Nephron (organoid): ENCODE measurements at regions not wholly inside any gene's neighbourhood (a gene's known extent, or its start where the extent isn't known, plus 50 kb on each side); places are given as distances from the start of the nearest gene placed in this dataset.

Experiments
- H3K27ac Mint-ChIP-seq, 3 experiments: 2 replicates each; pipeline ENCODE4 v1.8.0; 2020; ENCODE audit warnings: mixed read lengths in 3 of 3, mild to moderate bottlenecking in 2 of 3, moderate library complexity in 1 of 3
- H3K27me3 Mint-ChIP-seq: 2 replicates; pipeline ENCODE4 v1.8.0; 2021; ENCODE audit warnings: low read depth, mild to moderate bottlenecking, moderate library complexity, mixed read lengths
- H3K36me3 Mint-ChIP-seq: 2 replicates; pipeline ENCODE4 v1.8.0; 2020; ENCODE audit warnings: low read depth, mixed read lengths
- H3K4me1 Mint-ChIP-seq: 2 replicates; pipeline ENCODE4 v1.8.0; 2020; ENCODE audit warnings: mixed read lengths
- H3K4me3 Mint-ChIP-seq, 3 experiments: 2 replicates each; pipeline ENCODE4 v1.8.0; 2020; ENCODE audit warnings: mild to moderate bottlenecking in 3 of 3, mixed read lengths in 3 of 3, moderate library complexity in 2 of 3
- H3K9me3 Mint-ChIP-seq: 2 replicates; pipeline ENCODE4 v1.8.0; 2020; ENCODE audit warnings: mixed read lengths
- CTCF ChIP-seq, 3 experiments: fragments of 200-600 bp; sonication (generic); IDR thresholded peaks; one replicate each; pipeline ENCODE4 v1.5.0; 2021; ENCODE audit warnings: antibody characterized with exemption in 3 of 3; ENCODE audit not compliant: unreplicated experiment in 3 of 3

- no peaks in the 10 kb centered on the region for H3K36me3 Mint-ChIP-seq
- no peak overlapping the region for H3K4me3 Mint-ChIP-seq
- no peaks in the 10 kb centered on the region for H3K4me1 Mint-ChIP-seq
- H3K27ac Mint-ChIP-seq, result no peak overlapping the region
- no peak for TF ChIP-seq CTCF (IDR thresholded peaks at IDR 0.05; ENCODE audit: unreplicated experiment in 3 of 3)
- H3K27me3 Mint-ChIP-seq, result peaks cover 11% of the 10 kb centered on the region
- peaks cover 9% of the 10 kb centered on the region for H3K9me3 Mint-ChIP-seq
These were observed 53.1 kb upstream of the PROX1 start for GRCh38 chr1:213934649-213935048.

DNA sequence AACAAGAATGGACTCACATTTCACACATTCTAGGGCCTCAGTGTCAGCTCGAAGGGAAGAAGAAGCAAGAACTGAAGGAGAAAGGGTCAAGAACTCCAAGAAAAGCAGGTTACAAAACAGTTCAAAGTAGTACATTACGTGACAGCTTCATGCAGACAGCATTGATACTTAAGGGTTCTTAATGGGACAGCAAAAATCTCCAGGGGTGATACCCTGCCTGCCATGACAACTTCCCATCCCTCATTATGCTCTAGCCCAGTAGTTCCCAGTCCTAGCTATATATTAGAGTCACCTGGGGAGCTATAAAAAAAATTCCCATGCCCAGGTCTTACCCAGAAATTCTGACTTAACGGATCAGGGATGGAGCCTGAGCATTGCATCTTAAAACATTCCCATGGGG lies 51.2 kb upstream of the PROX1 start:
- Mint-ChIP-seq H3K36me3 (no peaks in the 10 kb centered on the region), H3K4me1 (no peaks in the 10 kb centered on the region), H3K27ac (no peak overlapping the region), H3K9me3 (peaks cover 9% of the 10 kb centered on the region), H3K4me3 (no peak overlapping the region), H3K27me3 (no peaks in the 10 kb centered on the region)
- TF ChIP-seq CTCF (IDR thresholded peaks at IDR 0.05; ENCODE audit: unreplicated experiment in 3 of 3), result no peak
